Lung (tissue), 11 donors: ENCODE measurements at regions not wholly inside any gene's neighbourhood (a gene's known extent, or its start where the extent isn't known, plus 50 kb on each side); places are given as distances from the start of the nearest gene placed in this dataset.

Experiments used
- ATAC-seq: fragments of 200-7000 bp; cut with Tn5 transposase; one replicate; pipeline ENCODE4 v1.9.1; 2020; ENCODE audit warnings: moderate number of reproducible peaks; ENCODE audit not compliant: insufficient read depth, low FRiP score
- DNase-seq, 3 donors: peaks; one replicate each; pipeline ENCODE4 v3.0.0-alpha.2; 2013 to 2017
- H3K27ac ChIP-seq, 2 donors: one replicate each; pipeline ENCODE4 v1.5.1; 2013; ENCODE audit warnings: mild to moderate bottlenecking in 2 of 2, moderate library complexity in 2 of 2, control low read depth in 1 of 2, inconsistent platforms in 1 of 2, low read depth in 1 of 2, low read length in 1 of 2
- H3K27me3 ChIP-seq, 3 donors: one replicate each; pipeline ENCODE4 v1.5.1; 2013; ENCODE audit warnings: low read length in 2 of 3; ENCODE audit not compliant: control insufficient read depth in 3 of 3, insufficient read depth in 3 of 3
- H3K36me3 ChIP-seq, 4 donors: one replicate each; pipeline ENCODE4 v1.5.1; 2013; ENCODE audit warnings: low read length in 4 of 4, mild to moderate bottlenecking in 1 of 4, moderate library complexity in 1 of 4; ENCODE audit not compliant: control insufficient read depth in 4 of 4, insufficient read depth in 4 of 4
- H3K4me1 ChIP-seq, 5 donors: one replicate each; pipeline ENCODE4 v1.5.1; 2013; ENCODE audit warnings: low read length in 5 of 5, mild to moderate bottlenecking in 2 of 5, moderate library complexity in 1 of 5; ENCODE audit not compliant: control insufficient read depth in 5 of 5, insufficient read depth in 5 of 5
- H3K4me3 ChIP-seq: one replicate; pipeline ENCODE4 v1.5.1; 2013; ENCODE audit warnings: mild to moderate bottlenecking, control low read depth, moderate library complexity
- H3K9ac ChIP-seq, 2 donors: one replicate each; pipeline ENCODE4 v1.5.1; 2013; ENCODE audit warnings: low read length in 2 of 2, control low read depth in 1 of 2; ENCODE audit not compliant: insufficient read depth in 1 of 2
- H3K9me3 ChIP-seq, 4 donors: one replicate each; pipeline ENCODE4 v1.5.1; 2013; ENCODE audit warnings: low read length in 3 of 4, mild to moderate bottlenecking in 1 of 4, moderate library complexity in 1 of 4; ENCODE audit not compliant: control insufficient read depth in 4 of 4, insufficient read depth in 3 of 4
- WGBS, 2 donors: extraction: QIAGEN DNeasy Blood & Tissue Kit; methylation state at CpG; one replicate each; pipeline ENCODE4 v1.1.7; 2013; 5-methylcytosine and 5-hydroxymethylcytosine counted together
- TF ChIP-seq, protein P1 (sequence below): IDR thresholded peaks from 2 replicates; pipeline ENCODE4 v1.5.1; 2012; ENCODE audit warnings: mild to moderate bottlenecking; ENCODE audit errors: control extremely low read depth, extremely low read depth
- donor health status: control.
- donor health status: control.
- donor health status: Bipolar disorder and iron deficiency.
- donor health status: healthy.
- donor health status: DM: yes; HTN: yes; CAD: no.

DNA sequence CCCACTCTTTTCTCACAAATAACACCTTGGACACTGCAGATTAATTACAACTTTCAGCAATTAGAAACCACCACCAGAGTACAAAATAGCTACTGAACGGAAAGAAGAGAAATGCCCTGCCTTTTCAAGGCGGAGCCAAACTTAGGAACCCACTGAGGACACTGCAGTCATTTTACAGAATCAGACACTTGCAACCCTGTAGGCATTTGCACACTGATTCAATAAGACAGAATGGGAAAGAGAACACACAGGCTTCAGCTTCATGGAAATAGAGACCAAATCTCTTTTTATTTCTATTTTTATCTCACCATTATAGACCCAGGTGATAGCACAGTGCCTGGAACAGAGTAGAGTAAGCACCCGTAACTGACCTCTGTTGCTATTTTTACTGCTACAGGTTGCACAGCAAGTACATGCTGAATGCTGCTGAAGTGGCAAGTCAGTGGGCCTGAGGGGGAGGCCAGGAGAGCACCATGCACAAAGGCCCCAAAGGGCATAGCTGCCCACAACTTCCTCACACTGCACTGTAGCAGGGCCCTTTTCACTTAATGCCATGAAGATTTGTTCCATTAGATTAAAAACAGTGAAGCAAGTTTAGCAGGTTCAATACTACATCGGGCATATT, 50.7 kb upstream of the EDARADD start:
- H3K9me3 ChIP-seq = no peaks in the 10 kb centered on the region
- H3K9ac ChIP-seq = no peak overlapping the region
- TF ChIP-seq, protein P1, sequence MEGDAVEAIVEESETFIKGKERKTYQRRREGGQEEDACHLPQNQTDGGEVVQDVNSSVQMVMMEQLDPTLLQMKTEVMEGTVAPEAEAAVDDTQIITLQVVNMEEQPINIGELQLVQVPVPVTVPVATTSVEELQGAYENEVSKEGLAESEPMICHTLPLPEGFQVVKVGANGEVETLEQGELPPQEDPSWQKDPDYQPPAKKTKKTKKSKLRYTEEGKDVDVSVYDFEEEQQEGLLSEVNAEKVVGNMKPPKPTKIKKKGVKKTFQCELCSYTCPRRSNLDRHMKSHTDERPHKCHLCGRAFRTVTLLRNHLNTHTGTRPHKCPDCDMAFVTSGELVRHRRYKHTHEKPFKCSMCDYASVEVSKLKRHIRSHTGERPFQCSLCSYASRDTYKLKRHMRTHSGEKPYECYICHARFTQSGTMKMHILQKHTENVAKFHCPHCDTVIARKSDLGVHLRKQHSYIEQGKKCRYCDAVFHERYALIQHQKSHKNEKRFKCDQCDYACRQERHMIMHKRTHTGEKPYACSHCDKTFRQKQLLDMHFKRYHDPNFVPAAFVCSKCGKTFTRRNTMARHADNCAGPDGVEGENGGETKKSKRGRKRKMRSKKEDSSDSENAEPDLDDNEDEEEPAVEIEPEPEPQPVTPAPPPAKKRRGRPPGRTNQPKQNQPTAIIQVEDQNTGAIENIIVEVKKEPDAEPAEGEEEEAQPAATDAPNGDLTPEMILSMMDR = no peak
- no peaks in the 10 kb centered on the region for H3K4me1 ChIP-seq
- no peak overlapping the region for H3K4me3 ChIP-seq
- no peak overlapping the region for H3K27ac ChIP-seq
- H3K36me3 ChIP-seq = no peaks in the 10 kb centered on the region
- 62 to 63% methylated on average over 4 of the region's 4 CpGs for WGBS, 2 donors
- H3K27me3 ChIP-seq = no peaks in the 10 kb centered on the region
- no peak for DNase-seq
- no peak for ATAC-seq

DNA sequence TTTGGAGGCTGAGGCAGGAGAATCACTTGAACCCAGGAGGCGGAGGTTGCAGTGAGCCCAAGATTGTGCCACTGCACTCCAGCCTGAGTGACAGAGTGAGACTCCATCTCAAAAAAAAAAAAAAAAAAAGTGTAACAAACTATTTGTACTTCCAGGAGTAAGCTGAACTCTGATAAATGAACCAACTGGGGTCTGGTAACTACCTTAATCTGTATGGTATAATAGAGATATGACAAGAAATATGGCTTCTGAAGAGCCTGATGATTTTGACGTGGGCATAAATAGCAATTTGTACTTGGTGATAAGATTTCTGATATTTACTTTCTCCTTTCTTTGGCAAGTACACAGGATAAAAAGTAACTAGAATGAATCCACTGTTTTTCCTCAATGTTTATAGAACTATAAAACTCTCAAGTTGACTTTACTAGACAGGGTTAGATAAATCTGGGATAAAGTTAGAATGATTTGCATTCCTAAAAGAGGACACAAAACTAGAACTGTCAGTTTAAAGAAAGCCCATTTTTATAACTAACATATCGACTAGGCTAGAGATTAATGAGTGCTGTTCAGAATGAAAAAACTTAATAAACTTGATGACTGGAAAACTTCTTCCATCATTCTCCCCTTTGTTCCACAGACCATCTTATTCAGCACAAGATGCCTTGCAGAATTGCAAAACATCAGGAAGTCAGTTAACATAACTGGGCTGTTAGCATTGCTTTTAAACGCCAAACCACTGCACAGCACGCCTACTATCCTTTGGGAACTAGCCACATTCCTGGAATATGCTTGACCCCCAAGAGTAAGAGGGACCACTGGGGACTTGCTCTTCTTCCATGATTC, 51.5 kb upstream of the EDARADD start:
- Histone ChIP-seq H3K27ac (no peak overlapping the region), H3K9ac (no peak overlapping the region), H3K9me3 (no peaks in the 10 kb centered on the region), H3K36me3 (no peaks in the 10 kb centered on the region), H3K4me3 (no peak overlapping the region), H3K27me3 (no peaks in the 10 kb centered on the region), H3K4me1 (no peaks in the 10 kb centered on the region)
- TF ChIP-seq, protein P1 = no peak
- ATAC-seq (no peak), DNase-seq (peak in 1 of 3 donors; percentile 40)
- WGBS, 2 donors = 57% methylated on average over 5 of the region's 5 CpGs

DNA sequence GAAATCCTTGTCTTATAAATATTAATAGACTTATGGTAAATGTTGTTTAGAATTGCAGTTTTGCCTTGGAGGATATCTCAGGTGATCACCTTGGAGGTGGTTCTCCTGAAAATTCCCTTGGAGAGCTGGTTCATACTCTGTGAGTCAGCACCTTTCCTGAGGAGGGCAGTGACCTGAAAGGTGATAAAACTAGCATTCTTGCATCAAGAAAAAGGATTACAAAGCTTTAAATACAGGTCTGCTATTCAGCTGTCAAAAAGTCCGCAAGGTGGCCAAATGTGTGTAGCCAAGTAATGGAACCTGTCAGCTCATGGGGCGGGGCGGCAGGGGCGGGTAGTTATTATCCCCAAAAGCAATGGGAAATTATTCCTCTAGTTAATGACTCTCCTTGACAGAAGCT, 52.8 kb upstream of the EDARADD start:
- no peaks in the 10 kb centered on the region for H3K4me1 ChIP-seq
- H3K9me3 ChIP-seq = no peaks in the 10 kb centered on the region
- no peak for ATAC-seq

More for the DNA sequence above, 52.8 kb upstream of the EDARADD start:
- H3K27me3 ChIP-seq = no peaks in the 10 kb centered on the region
- H3K9ac ChIP-seq = no peak overlapping the region
- DNase-seq = no peak
- TF ChIP-seq, protein P1 = no peak
- WGBS, 2 donors = 85 to 96% methylated on average over 4 of the region's 4 CpGs
- H3K27ac ChIP-seq = no peak overlapping the region
- no peak overlapping the region for H3K4me3 ChIP-seq
- no peaks in the 10 kb centered on the region for H3K36me3 ChIP-seq
